HL-60 (cell line): ENCODE measurements at regions not wholly inside any gene's neighbourhood (a gene's known extent, or its start where the extent isn't known, plus 50 kb on each side); places are given as distances from the start of the nearest gene placed in this dataset.

Source experiments
- DNase-seq, 2 experiments: peaks; one replicate each; pipeline ENCODE4 v3.0.0-alpha.2; 2010 to 2020; ENCODE audit warnings: low read depth in 1 of 2, low spot score in 1 of 2
- H3K27ac ChIP-seq: fragments of 250-450 bp; sonication (Bioruptor Pico); replicated peaks from 2 replicates; pipeline ENCODE4 v1.5.1; 2020; ENCODE audit warnings: mild to moderate bottlenecking, moderate library complexity
- H3K27me3 ChIP-seq: fragments of 250-450 bp; sonication (Bioruptor Pico); 2 replicates; pipeline ENCODE4 v1.5.1; 2021; ENCODE audit warnings: mild to moderate bottlenecking, moderate library complexity; ENCODE audit not compliant: insufficient read depth, poor library complexity, severe bottlenecking
- H3K4me3 ChIP-seq: replicated peaks from 2 replicates; pipeline ENCODE4 v1.5.1; 2011; ENCODE audit warnings: mild to moderate bottlenecking, control low read depth, low read length; ENCODE audit not compliant: insufficient read depth
- GABPA ChIP-seq: IDR thresholded peaks from 2 replicates; pipeline ENCODE4 v1.6.1; 2012; ENCODE audit warnings: low read depth
- POLR2AphosphoS5 ChIP-seq: IDR thresholded peaks from 2 replicates; pipeline ENCODE4 v1.6.1; 2012; ENCODE audit warnings: low read depth
- SPI1 ChIP-seq: IDR thresholded peaks from 2 replicates; pipeline ENCODE4 v1.6.1; 2012; ENCODE audit warnings: low read depth, mild to moderate bottlenecking, borderline replicate concordance
- TF ChIP-seq, protein P1 (sequence below): IDR thresholded peaks from 2 replicates; pipeline ENCODE4 v1.6.1; 2012; ENCODE audit warnings: low read depth; ENCODE audit not compliant: insufficient replicate concordance
- TF ChIP-seq, protein P2 (sequence below): IDR thresholded peaks from one replicate; pipeline ENCODE4 v1.5.1; 2011; ENCODE audit warnings: low read length, control low read depth, inconsistent platforms; ENCODE audit not compliant: insufficient read depth

DNA sequence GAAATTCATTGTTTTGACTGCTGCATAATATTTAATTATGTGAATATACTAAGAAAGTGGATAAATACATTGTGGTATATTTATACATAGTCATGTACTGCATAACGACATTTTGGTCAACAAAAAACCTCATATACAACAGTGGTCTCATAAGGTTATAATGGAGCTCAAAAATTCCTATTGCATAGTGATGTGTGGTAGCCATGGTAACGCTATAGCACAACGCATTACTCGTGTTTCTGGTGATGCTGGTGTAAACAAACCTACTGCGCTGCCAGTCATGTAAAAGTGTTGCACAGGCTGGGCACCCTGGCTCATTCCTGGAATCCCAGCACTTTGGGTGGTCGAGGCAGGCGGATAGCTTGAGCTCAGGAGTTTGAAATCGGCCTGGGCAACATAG lies 52.6 kb upstream of the NHLH2 start:
- TF ChIP-seq GABPA (no peak), POLR2AphosphoS5 (no peak), SPI1 (no peak)
- TF ChIP-seq, protein P1, sequence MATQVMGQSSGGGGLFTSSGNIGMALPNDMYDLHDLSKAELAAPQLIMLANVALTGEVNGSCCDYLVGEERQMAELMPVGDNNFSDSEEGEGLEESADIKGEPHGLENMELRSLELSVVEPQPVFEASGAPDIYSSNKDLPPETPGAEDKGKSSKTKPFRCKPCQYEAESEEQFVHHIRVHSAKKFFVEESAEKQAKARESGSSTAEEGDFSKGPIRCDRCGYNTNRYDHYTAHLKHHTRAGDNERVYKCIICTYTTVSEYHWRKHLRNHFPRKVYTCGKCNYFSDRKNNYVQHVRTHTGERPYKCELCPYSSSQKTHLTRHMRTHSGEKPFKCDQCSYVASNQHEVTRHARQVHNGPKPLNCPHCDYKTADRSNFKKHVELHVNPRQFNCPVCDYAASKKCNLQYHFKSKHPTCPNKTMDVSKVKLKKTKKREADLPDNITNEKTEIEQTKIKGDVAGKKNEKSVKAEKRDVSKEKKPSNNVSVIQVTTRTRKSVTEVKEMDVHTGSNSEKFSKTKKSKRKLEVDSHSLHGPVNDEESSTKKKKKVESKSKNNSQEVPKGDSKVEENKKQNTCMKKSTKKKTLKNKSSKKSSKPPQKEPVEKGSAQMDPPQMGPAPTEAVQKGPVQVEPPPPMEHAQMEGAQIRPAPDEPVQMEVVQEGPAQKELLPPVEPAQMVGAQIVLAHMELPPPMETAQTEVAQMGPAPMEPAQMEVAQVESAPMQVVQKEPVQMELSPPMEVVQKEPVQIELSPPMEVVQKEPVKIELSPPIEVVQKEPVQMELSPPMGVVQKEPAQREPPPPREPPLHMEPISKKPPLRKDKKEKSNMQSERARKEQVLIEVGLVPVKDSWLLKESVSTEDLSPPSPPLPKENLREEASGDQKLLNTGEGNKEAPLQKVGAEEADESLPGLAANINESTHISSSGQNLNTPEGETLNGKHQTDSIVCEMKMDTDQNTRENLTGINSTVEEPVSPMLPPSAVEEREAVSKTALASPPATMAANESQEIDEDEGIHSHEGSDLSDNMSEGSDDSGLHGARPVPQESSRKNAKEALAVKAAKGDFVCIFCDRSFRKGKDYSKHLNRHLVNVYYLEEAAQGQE, result no peak
- TF ChIP-seq, protein P2, sequence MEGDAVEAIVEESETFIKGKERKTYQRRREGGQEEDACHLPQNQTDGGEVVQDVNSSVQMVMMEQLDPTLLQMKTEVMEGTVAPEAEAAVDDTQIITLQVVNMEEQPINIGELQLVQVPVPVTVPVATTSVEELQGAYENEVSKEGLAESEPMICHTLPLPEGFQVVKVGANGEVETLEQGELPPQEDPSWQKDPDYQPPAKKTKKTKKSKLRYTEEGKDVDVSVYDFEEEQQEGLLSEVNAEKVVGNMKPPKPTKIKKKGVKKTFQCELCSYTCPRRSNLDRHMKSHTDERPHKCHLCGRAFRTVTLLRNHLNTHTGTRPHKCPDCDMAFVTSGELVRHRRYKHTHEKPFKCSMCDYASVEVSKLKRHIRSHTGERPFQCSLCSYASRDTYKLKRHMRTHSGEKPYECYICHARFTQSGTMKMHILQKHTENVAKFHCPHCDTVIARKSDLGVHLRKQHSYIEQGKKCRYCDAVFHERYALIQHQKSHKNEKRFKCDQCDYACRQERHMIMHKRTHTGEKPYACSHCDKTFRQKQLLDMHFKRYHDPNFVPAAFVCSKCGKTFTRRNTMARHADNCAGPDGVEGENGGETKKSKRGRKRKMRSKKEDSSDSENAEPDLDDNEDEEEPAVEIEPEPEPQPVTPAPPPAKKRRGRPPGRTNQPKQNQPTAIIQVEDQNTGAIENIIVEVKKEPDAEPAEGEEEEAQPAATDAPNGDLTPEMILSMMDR, result no peak
- DNase-seq, result no peak
- Histone ChIP-seq H3K27ac (no peak overlapping the region), H3K4me3 (no peak overlapping the region), H3K27me3 (no peaks in the 10 kb centered on the region)

DNA sequence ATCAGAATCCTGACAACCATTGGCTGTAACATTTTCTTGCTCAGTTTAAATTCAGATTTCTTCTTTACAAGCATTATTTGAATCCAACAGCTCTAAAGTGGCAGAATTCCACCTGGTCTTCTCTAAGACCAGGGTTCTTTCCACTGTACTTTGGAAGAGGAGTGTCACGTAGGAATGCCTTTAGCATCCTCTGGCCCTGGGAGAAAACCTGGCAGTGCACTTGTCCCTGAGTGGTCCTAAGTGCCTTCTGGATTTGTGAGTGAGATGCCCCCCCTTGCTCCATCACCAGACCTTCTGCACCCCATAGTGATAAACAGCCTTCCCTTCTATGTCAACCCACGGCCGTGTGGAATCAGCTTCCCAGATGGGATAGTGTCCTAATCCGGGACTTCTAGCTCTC lies 57.1 kb upstream of the NHLH2 start:
- H3K27ac ChIP-seq, result no peak overlapping the region
- no peak for DNase-seq
- no peaks in the 10 kb centered on the region for H3K27me3 ChIP-seq
- TF ChIP-seq POLR2AphosphoS5 (no peak), SPI1 (no peak), GABPA (no peak)
- TF ChIP-seq, protein P2, result no peak
- TF ChIP-seq, protein P1, result no peak
- H3K4me3 ChIP-seq, result no peak overlapping the region

DNA sequence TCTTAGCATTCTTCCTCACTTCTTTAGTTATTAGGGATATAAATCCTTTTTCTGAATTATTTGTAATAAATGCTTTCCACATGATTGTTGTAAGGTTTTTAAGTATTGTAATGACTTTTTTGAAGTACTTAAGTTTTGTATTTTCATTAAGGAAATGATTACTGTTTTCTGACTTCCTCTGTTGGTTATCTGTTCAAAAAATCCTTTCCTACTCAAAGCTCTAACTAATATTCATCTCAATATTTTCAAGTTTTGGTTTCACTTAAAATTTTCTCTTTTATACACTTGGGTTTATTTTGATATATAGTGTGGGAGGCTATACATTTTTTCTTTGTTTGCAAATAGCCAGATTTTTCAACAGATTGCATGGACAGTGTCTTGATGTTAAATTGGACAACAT lies 59.9 kb upstream of the NHLH2 start:
- Histone ChIP-seq H3K27me3 (no peaks in the 10 kb centered on the region), H3K27ac (no peak overlapping the region), H3K4me3 (no peak overlapping the region)
- DNase-seq, result no peak
- TF ChIP-seq POLR2AphosphoS5 (no peak), SPI1 (no peak), GABPA (no peak)
- TF ChIP-seq, protein P2, result no peak
- TF ChIP-seq, protein P1, result no peak
